ENCODE measurements at regions not wholly inside any gene's neighbourhood (a gene's known extent, or its start where the extent isn't known, plus 50 kb on each side); places are given as distances from the start of the nearest gene placed in this dataset.
"Not testable (repeated sequence)": the region's sequence is repeated elsewhere in the genome, so short reads cannot be mapped to it uniquely, and the experiment has no call there.

DNA sequence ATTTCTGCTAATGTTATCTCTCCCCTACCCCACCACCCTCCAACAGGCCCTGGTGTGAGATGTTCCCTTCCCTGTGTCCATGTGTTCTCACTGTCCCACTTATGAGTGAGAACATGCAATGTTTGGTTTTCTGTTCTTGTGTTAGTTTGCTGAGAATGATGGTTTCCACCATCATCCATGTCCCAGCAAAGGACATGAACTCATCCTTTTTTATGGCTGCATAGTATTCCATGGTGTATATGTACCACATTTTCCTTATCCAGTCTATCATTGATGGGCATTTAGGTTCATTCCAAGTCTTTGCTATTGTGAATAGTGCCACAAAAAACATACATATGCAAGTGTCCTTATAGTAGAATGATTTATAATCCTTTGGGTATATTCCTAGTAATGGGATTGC lies 104.5 kb downstream of the ZNF33B start:
- not testable (repeated sequence) for H3K9me2 ChIP-seq (replicated peaks; ENCODE audit: insufficient read depth, low read length); H3F3A ChIP-seq (ENCODE audit: insufficient read depth, low read length); H3K4me3 ChIP-seq (ENCODE audit: low read length); H3K36me3 ChIP-seq (replicated peaks; ENCODE audit: insufficient read depth, low read length); H2AFZ ChIP-seq (ENCODE audit: low read length); H3K4me1 ChIP-seq (ENCODE audit: low read length); H3K27ac ChIP-seq (ENCODE audit: low read length); H3K79me2 ChIP-seq (ENCODE audit: low read length); H3K9me3 ChIP-seq (replicated peaks; ENCODE audit: insufficient read depth, low read length); H4K20me1 ChIP-seq (ENCODE audit: insufficient read depth, low read length); H3K27me3 ChIP-seq (replicated peaks; ENCODE audit: insufficient read depth, low read length); H3K9ac ChIP-seq (ENCODE audit: low read length); DNase-seq; H3K4me2 ChIP-seq (ENCODE audit: low read depth, low read length)

DNA sequence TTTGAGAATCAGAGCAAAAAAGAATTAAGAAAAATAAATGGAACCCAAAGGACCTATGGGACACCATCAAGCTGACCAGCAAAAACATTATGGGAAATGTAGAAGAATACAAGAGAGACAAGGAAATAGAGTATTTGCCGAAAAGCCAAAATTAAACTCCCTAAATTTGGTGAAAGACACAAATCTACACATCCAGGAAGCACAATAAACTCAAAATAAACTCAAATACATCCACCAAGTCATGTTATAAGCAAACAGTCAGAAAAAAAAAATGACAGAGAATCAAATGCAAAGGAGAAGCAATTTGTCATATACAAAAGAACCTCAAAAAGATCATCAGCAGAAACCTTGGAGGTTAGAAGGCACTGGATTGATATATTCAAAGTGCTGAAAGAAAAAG lies 105.4 kb downstream of the ZNF33B start:
- H2AFZ ChIP-seq (ENCODE audit: low read length), result no peak overlapping the region
- H3K4me1 ChIP-seq (ENCODE audit: low read length), result no peaks in the 10 kb centered on the region
- H3K27ac ChIP-seq (ENCODE audit: low read length), result no peak overlapping the region
- H3F3A ChIP-seq (ENCODE audit: insufficient read depth, low read length), result no peaks in the 10 kb centered on the region
- no peak overlapping the region for H3K9ac ChIP-seq (ENCODE audit: low read length)
- no peaks in the 10 kb centered on the region for H4K20me1 ChIP-seq (ENCODE audit: insufficient read depth, low read length)
- H3K36me3 ChIP-seq (replicated peaks; ENCODE audit: insufficient read depth, low read length), result no peaks in the 10 kb centered on the region
- TF ChIP-seq, protein P1, sequence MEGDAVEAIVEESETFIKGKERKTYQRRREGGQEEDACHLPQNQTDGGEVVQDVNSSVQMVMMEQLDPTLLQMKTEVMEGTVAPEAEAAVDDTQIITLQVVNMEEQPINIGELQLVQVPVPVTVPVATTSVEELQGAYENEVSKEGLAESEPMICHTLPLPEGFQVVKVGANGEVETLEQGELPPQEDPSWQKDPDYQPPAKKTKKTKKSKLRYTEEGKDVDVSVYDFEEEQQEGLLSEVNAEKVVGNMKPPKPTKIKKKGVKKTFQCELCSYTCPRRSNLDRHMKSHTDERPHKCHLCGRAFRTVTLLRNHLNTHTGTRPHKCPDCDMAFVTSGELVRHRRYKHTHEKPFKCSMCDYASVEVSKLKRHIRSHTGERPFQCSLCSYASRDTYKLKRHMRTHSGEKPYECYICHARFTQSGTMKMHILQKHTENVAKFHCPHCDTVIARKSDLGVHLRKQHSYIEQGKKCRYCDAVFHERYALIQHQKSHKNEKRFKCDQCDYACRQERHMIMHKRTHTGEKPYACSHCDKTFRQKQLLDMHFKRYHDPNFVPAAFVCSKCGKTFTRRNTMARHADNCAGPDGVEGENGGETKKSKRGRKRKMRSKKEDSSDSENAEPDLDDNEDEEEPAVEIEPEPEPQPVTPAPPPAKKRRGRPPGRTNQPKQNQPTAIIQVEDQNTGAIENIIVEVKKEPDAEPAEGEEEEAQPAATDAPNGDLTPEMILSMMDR (IDR thresholded peaks at IDR 0.05; ENCODE audit: low read length), result no peak
- TF ChIP-seq EZH2phosphoT487 (IDR thresholded peaks at IDR 0.05; ENCODE audit: low read length) (no peak), EZH2 (optimal IDR thresholded peaks at IDR 0.05; ENCODE audit: low read depth, low read length) (no peak)
- H3K27me3 ChIP-seq (replicated peaks; ENCODE audit: insufficient read depth, low read length), result no peaks in the 10 kb centered on the region
- no peaks in the 10 kb centered on the region for H3K9me2 ChIP-seq (replicated peaks; ENCODE audit: insufficient read depth, low read length)
- no peaks in the 10 kb centered on the region for H3K9me3 ChIP-seq (replicated peaks; ENCODE audit: insufficient read depth, low read length)
- no peak overlapping the region for H3K4me3 ChIP-seq (ENCODE audit: low read length)
- H3K79me2 ChIP-seq (ENCODE audit: low read length), result no peaks in the 10 kb centered on the region
- H3K4me2 ChIP-seq (ENCODE audit: low read depth, low read length), result no peak overlapping the region
- DNase-seq, result no peak

DNA sequence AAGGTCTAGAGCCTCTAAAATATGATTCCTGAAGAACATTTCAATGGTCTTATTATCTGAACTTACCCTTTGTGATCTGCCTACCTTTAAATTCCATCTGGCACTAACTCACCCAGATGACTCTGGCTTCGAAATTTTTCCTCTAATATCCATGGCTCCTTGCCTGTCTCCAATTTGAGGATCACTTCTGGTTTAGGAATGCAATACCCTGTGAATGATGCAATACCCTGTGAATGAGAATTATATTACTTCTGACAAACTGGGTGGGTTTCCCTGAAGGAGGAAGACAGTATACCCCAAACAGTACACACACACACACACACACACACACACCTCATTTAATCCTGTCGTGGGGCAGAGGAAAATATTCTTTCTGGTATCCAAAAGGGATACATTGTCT lies 115.3 kb downstream of the ZNF33B start:
- no peaks in the 10 kb centered on the region for H3F3A ChIP-seq (ENCODE audit: insufficient read depth, low read length)
- TF ChIP-seq EZH2 (optimal IDR thresholded peaks at IDR 0.05; ENCODE audit: low read depth, low read length), result no peak
- TF ChIP-seq EZH2phosphoT487 (IDR thresholded peaks at IDR 0.05; ENCODE audit: low read length), result no peak
- TF ChIP-seq, protein P1 (IDR thresholded peaks at IDR 0.05; ENCODE audit: low read length), result no peak
- H3K9me3 ChIP-seq (replicated peaks; ENCODE audit: insufficient read depth, low read length), result no peaks in the 10 kb centered on the region
- H3K4me1 ChIP-seq (ENCODE audit: low read length), result no peaks in the 10 kb centered on the region
- no peak overlapping the region for H3K4me2 ChIP-seq (ENCODE audit: low read depth, low read length)
- no peak overlapping the region for H3K9ac ChIP-seq (ENCODE audit: low read length)
- no peaks in the 10 kb centered on the region for H3K9me2 ChIP-seq (replicated peaks; ENCODE audit: insufficient read depth, low read length)
- H3K4me3 ChIP-seq (ENCODE audit: low read length), result no peak overlapping the region
- no peak overlapping the region for H2AFZ ChIP-seq (ENCODE audit: low read length)
- H4K20me1 ChIP-seq (ENCODE audit: insufficient read depth, low read length), result no peaks in the 10 kb centered on the region
- peaks cover 19% of the 10 kb centered on the region for H3K36me3 ChIP-seq (replicated peaks; ENCODE audit: insufficient read depth, low read length)
- no peak overlapping the region for H3K27ac ChIP-seq (ENCODE audit: low read length)
- no peaks in the 10 kb centered on the region for H3K27me3 ChIP-seq (replicated peaks; ENCODE audit: insufficient read depth, low read length)
- H3K79me2 ChIP-seq (ENCODE audit: low read length), result no peaks in the 10 kb centered on the region
- DNase-seq, result no peak

- H3K79me2 ChIP-seq (ENCODE audit: low read length), result no peaks in the 10 kb centered on the region
- DNase-seq, result no peak
- no peaks in the 10 kb centered on the region for H3K9me2 ChIP-seq (replicated peaks; ENCODE audit: insufficient read depth, low read length)
- no peak overlapping the region for H3K4me2 ChIP-seq (ENCODE audit: low read depth, low read length)
- peaks cover 19% of the 10 kb centered on the region for H3K36me3 ChIP-seq (replicated peaks; ENCODE audit: insufficient read depth, low read length)
- TF ChIP-seq EZH2phosphoT487 (IDR thresholded peaks at IDR 0.05; ENCODE audit: low read length) (no peak), EZH2 (optimal IDR thresholded peaks at IDR 0.05; ENCODE audit: low read depth, low read length) (no peak)
- TF ChIP-seq, protein P1 (IDR thresholded peaks at IDR 0.05; ENCODE audit: low read length), result no peak
- no peaks in the 10 kb centered on the region for H4K20me1 ChIP-seq (ENCODE audit: insufficient read depth, low read length)
- H3K9ac ChIP-seq (ENCODE audit: low read length), result no peak overlapping the region
- no peaks in the 10 kb centered on the region for H3K27me3 ChIP-seq (replicated peaks; ENCODE audit: insufficient read depth, low read length)
- no peaks in the 10 kb centered on the region for H3F3A ChIP-seq (ENCODE audit: insufficient read depth, low read length)
- no peak overlapping the region for H2AFZ ChIP-seq (ENCODE audit: low read length)
- no peaks in the 10 kb centered on the region for H3K4me1 ChIP-seq (ENCODE audit: low read length)
- H3K9me3 ChIP-seq (replicated peaks; ENCODE audit: insufficient read depth, low read length), result no peaks in the 10 kb centered on the region
- no peak overlapping the region for H3K27ac ChIP-seq (ENCODE audit: low read length)
- no peak overlapping the region for H3K4me3 ChIP-seq (ENCODE audit: low read length)
These were observed 118.5 kb downstream of the ZNF33B start for GRCh38 chr10:42519761-42520460.

Measured in MM.1S (cell line).